SU-DHL-6 (cell line): ENCODE measurements at regions not wholly inside any gene's neighbourhood (a gene's known extent, or its start where the extent isn't known, plus 50 kb on each side); places are given as distances from the start of the nearest gene placed in this dataset.

Source experiments
- H2AFZ ChIP-seq: fragments of 200-600 bp; sonication (generic); 2 replicates; pipeline ENCODE4 v1.6.1; 2014; ENCODE audit warnings: low read depth, mild to moderate bottlenecking, moderate library complexity, mixed read lengths, antibody characterized with exemption, low read length; ENCODE audit not compliant: severe bottlenecking
- H3F3A ChIP-seq: fragments of 200-600 bp; shearing (Covaris generic); 2 replicates; pipeline ENCODE4 v1.6.0; 2016; ENCODE audit warnings: antibody characterized with exemption, mild to moderate bottlenecking; ENCODE audit not compliant: insufficient read depth
- H3K27ac ChIP-seq: fragments of 200-600 bp; sonication (generic); 2 replicates; pipeline ENCODE4 v1.5.1; 2016; ENCODE audit warnings: low read depth, mild to moderate bottlenecking, low read length, moderate library complexity, mixed read lengths
- H3K27me3 ChIP-seq: fragments of 200-600 bp; sonication (generic), shearing (Covaris generic); 2 replicates; pipeline ENCODE4 v1.6.0; 2014; ENCODE audit warnings: mild to moderate bottlenecking, low read length
- H3K36me3 ChIP-seq: fragments of 200-600 bp; sonication (generic); 2 replicates; pipeline ENCODE4 v1.6.1; 2014; ENCODE audit warnings: mild to moderate bottlenecking, low read length, mixed read lengths
- H3K4me2 ChIP-seq: fragments of 300-600, 200-600 bp; shearing (Covaris generic), sonication (generic); 2 replicates; pipeline ENCODE4 v1.6.0; 2014; ENCODE audit warnings: low read length, low read depth, mild to moderate bottlenecking; ENCODE audit not compliant: poor library complexity, severe bottlenecking
- H3K4me3 ChIP-seq: fragments of 200-600 bp; sonication (generic); 2 replicates; pipeline ENCODE4 v1.5.1; 2014; ENCODE audit warnings: antibody characterized with exemption, low read length, mild to moderate bottlenecking, mixed read lengths; ENCODE audit not compliant: insufficient read depth, poor library complexity, severe bottlenecking
- H3K79me2 ChIP-seq: fragments of 200-600 bp; sonication (generic); 2 replicates; pipeline ENCODE4 v1.6.1; 2014; ENCODE audit warnings: mild to moderate bottlenecking, low read length, moderate library complexity; ENCODE audit not compliant: insufficient read depth
- H3K9ac ChIP-seq: fragments of 200-600 bp; sonication (generic); 2 replicates; pipeline ENCODE4 v1.7.0; 2014; ENCODE audit warnings: mild to moderate bottlenecking, low read length
- H3K9me2 ChIP-seq: fragments of 200-600 bp; sonication (generic); replicated peaks from 2 replicates; pipeline ENCODE4 v1.6.1; 2014; ENCODE audit warnings: low read length; ENCODE audit not compliant: insufficient read depth
- H3K9me3 ChIP-seq: fragments of 200-600 bp; sonication (generic); 2 replicates; pipeline ENCODE4 v1.6.1; 2014; ENCODE audit warnings: low read length, mixed read lengths; ENCODE audit not compliant: insufficient read depth
- H4K20me1 ChIP-seq: fragments of 200-600 bp; sonication (generic); 2 replicates; pipeline ENCODE4 v1.6.1; 2014; ENCODE audit warnings: low read depth, mild to moderate bottlenecking, antibody characterized with exemption, low read length, moderate library complexity, mixed read lengths
- CTCF ChIP-seq: fragments of 200-600 bp; sonication (generic); IDR thresholded peaks from one replicate; pipeline ENCODE4 v1.5.1; 2017; ENCODE audit warnings: antibody characterized with exemption, mild to moderate bottlenecking, low read length, moderate library complexity; ENCODE audit not compliant: insufficient read depth, poor library complexity, severe bottlenecking
- EZH2phosphoT487 ChIP-seq: fragments of 200-600 bp; sonication (generic), shearing (Covaris generic); conservative IDR thresholded peaks from 2 replicates; pipeline ENCODE4 v1.6.1; 2018; ENCODE audit warnings: mild to moderate bottlenecking, antibody characterized with exemption, low read length, moderate library complexity, mixed read lengths

DNA sequence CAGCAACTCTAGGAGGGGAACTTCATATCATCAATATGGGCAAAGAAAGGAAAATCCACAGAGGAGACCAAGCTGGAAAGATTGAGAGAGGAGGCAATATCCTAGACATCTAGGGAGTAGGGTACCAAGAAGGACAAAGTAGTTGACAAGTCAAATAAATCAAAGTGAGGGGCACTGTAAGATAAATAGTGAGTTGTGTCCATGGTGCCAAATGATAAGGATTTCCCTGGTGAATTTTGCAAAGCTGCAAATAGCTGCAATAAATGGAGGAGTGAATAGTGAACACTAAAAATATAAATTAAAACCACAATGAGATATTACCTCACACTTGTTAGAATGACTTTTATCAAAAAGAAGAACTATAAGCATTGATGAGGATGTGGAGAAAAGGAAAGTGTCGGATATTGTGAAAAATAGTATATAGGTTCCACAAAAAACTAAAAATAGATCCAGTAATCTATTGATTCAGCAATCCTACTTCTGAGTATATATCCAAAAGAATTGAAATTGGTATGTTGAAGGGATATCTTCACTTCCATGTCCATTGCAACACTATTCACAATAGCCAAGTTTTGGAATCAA lies 258.2 kb upstream of the FN1 start:
- no peaks in the 10 kb centered on the region for H3F3A ChIP-seq
- H2AFZ ChIP-seq, result no peak overlapping the region
- H3K36me3 ChIP-seq, result no peaks in the 10 kb centered on the region

GRCh38 chr2:215693193-215693998 lies 257.5 kb upstream of the FN1 start:
- Histone ChIP-seq H3K4me2 (no peak overlapping the region), H3K9ac (no peak overlapping the region), H3F3A (no peaks in the 10 kb centered on the region), H3K4me3 (no peak overlapping the region), H3K9me2 (no peaks in the 10 kb centered on the region), H3K27ac (no peak overlapping the region), H3K9me3 (no peaks in the 10 kb centered on the region), H3K36me3 (no peaks in the 10 kb centered on the region), H3K79me2 (no peaks in the 10 kb centered on the region), H4K20me1 (no peaks in the 10 kb centered on the region), H3K27me3 (no peaks in the 10 kb centered on the region), H2AFZ (no peak overlapping the region)
- no peak for TF ChIP-seq CTCF
- TF ChIP-seq EZH2phosphoT487, result no peak

More for the DNA sequence above, 258.2 kb upstream of the FN1 start:
- TF ChIP-seq EZH2phosphoT487 (no peak), CTCF (no peak)
- H3K9ac ChIP-seq, result no peak overlapping the region
- no peak overlapping the region for H3K4me2 ChIP-seq
- H4K20me1 ChIP-seq, result no peaks in the 10 kb centered on the region
- no peak overlapping the region for H3K27ac ChIP-seq
- H3K79me2 ChIP-seq, result no peaks in the 10 kb centered on the region
- no peaks in the 10 kb centered on the region for H3K27me3 ChIP-seq
- H3K9me2 ChIP-seq, result no peaks in the 10 kb centered on the region
- H3K9me3 ChIP-seq, result no peaks in the 10 kb centered on the region
- H3K4me3 ChIP-seq, result no peak overlapping the region

- TF ChIP-seq EZH2phosphoT487 (no peak), CTCF (no peak)
- Histone ChIP-seq H3K27ac (no peak overlapping the region), H3K9ac (no peak overlapping the region), H3K4me3 (no peak overlapping the region), H3K27me3 (no peaks in the 10 kb centered on the region), H3K9me3 (no peaks in the 10 kb centered on the region), H2AFZ (no peak overlapping the region), H3F3A (no peaks in the 10 kb centered on the region), H3K79me2 (no peaks in the 10 kb centered on the region), H3K4me2 (no peak overlapping the region), H3K9me2 (no peaks in the 10 kb centered on the region), H4K20me1 (no peaks in the 10 kb centered on the region), H3K36me3 (no peaks in the 10 kb centered on the region)
Measured at GRCh38 chr2:215692387-215693079, 256.7 kb upstream of the FN1 start.
